ENCODE measurements at regions not wholly inside any gene's neighbourhood (a gene's known extent, or its start where the extent isn't known, plus 50 kb on each side); places are given as distances from the start of the nearest gene placed in this dataset.

DNA sequence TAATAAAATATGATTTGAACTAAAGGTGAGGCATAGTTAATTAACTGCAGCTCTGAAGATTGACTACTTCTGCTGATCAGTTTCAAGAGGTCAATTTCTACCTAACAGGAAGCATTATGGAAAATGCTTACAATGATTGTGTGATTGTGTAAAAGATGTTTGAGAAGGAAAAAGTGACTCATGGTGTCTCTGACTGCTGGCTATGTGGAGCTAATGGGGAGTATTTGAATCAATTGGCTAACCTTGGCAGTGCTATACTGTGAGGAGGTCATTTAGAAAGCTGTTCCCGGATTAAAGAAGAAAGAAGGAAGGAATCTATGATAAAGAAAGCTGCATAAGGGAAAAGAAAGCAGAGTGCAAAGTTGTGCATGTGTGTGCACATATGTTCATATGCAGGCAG lies 376.5 kb downstream of the ADGRL2 start:
- no peak overlapping the region for H3K27ac ChIP-seq (ENCODE audit: low read depth in 2 of 2, low read length in 2 of 2)
- no peaks in the 10 kb centered on the region for H3K36me3 ChIP-seq (ENCODE audit: control insufficient read depth in 2 of 3, insufficient read depth in 3 of 3, low read length in 3 of 3)
- no peaks in the 10 kb centered on the region for H3K27me3 ChIP-seq (ENCODE audit: control insufficient read depth, insufficient read depth, low read length)
- TF ChIP-seq, protein P1, sequence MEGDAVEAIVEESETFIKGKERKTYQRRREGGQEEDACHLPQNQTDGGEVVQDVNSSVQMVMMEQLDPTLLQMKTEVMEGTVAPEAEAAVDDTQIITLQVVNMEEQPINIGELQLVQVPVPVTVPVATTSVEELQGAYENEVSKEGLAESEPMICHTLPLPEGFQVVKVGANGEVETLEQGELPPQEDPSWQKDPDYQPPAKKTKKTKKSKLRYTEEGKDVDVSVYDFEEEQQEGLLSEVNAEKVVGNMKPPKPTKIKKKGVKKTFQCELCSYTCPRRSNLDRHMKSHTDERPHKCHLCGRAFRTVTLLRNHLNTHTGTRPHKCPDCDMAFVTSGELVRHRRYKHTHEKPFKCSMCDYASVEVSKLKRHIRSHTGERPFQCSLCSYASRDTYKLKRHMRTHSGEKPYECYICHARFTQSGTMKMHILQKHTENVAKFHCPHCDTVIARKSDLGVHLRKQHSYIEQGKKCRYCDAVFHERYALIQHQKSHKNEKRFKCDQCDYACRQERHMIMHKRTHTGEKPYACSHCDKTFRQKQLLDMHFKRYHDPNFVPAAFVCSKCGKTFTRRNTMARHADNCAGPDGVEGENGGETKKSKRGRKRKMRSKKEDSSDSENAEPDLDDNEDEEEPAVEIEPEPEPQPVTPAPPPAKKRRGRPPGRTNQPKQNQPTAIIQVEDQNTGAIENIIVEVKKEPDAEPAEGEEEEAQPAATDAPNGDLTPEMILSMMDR (IDR thresholded peaks at IDR 0.05; ENCODE audit: borderline replicate concordance, extremely low read depth, insufficient read depth), result no peak
- no peak overlapping the region for H3K4me3 ChIP-seq (ENCODE audit: low read length in 3 of 3)
- H3K9ac ChIP-seq (ENCODE audit: low read length in 3 of 3), result no peak overlapping the region
- intact Hi-C loops (cut with DNase I), result no loop called here
- DNase-seq (no peak), FAIRE-seq (no peak)
- H3K4me1 ChIP-seq (ENCODE audit: control insufficient read depth in 2 of 3, insufficient read depth in 2 of 3, low read depth in 1 of 3, low read length in 3 of 3), result no peaks in the 10 kb centered on the region
- no peaks in the 10 kb centered on the region for H3K9me3 ChIP-seq (ENCODE audit: control insufficient read depth in 2 of 3, insufficient read depth in 1 of 3, low read length in 3 of 3)

DNA sequence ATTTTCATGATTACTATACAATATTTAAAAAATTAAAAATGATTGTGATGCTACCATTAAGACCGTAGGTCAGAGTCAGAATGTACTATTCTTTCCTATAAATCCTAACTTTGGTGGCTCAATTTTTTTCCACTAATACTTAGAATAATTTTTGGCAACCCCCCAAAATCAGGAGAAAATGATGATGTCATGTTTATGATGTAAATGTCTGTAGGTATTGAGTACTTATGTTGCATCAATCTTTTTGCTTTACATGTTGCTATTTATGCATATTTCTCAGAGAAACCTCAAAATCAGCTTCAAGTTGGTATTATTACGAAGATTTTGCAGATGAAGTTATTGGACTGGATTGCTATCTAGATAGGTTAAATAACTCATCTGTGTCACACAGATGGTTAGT lies 371.2 kb downstream of the ADGRL2 start:
- H3K9ac ChIP-seq (ENCODE audit: low read length in 3 of 3), result no peak overlapping the region
- H3K27ac ChIP-seq (ENCODE audit: low read depth in 2 of 2, low read length in 2 of 2), result no peak overlapping the region
- TF ChIP-seq, protein P1 (IDR thresholded peaks at IDR 0.05; ENCODE audit: borderline replicate concordance, extremely low read depth, insufficient read depth), result no peak
- H3K36me3 ChIP-seq (ENCODE audit: control insufficient read depth in 2 of 3, insufficient read depth in 3 of 3, low read length in 3 of 3), result no peaks in the 10 kb centered on the region
- FAIRE-seq (no peak), DNase-seq (no peak)
- no peaks in the 10 kb centered on the region for H3K27me3 ChIP-seq (ENCODE audit: control insufficient read depth, insufficient read depth, low read length)
- no peaks in the 10 kb centered on the region for H3K4me1 ChIP-seq (ENCODE audit: control insufficient read depth in 2 of 3, insufficient read depth in 2 of 3, low read depth in 1 of 3, low read length in 3 of 3)
- no peaks in the 10 kb centered on the region for H3K9me3 ChIP-seq (ENCODE audit: control insufficient read depth in 2 of 3, insufficient read depth in 1 of 3, low read length in 3 of 3)
- H3K4me3 ChIP-seq (ENCODE audit: low read length in 3 of 3), result no peak overlapping the region
- intact Hi-C loops (cut with DNase I), result no loop called here

DNA sequence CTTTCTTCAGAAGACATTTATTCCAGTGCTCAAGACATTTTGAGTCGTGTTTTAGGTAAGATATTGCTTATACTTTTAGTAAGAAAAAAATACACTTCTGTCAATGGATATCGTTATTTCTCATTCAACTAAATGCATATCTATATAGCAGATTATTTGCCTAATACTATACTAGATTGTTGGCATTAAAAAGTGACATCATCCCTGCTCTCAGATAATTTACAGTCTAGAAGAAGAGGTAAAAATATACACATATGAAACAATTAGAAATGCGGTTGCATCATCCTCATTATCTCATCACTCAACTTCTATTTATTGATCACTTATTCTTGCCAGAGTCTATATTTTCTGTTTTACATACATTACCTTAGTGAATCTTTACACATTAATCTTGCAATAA lies 367.7 kb downstream of the ADGRL2 start:
- H3K36me3 ChIP-seq (ENCODE audit: control insufficient read depth in 2 of 3, insufficient read depth in 3 of 3, low read length in 3 of 3), result no peaks in the 10 kb centered on the region

More for the DNA sequence above, 367.7 kb downstream of the ADGRL2 start:
- no peak overlapping the region for H3K4me3 ChIP-seq (ENCODE audit: low read length in 3 of 3)
- TF ChIP-seq, protein P1 (IDR thresholded peaks at IDR 0.05; ENCODE audit: borderline replicate concordance, extremely low read depth, insufficient read depth), result no peak
- no peaks in the 10 kb centered on the region for H3K4me1 ChIP-seq (ENCODE audit: control insufficient read depth in 2 of 3, insufficient read depth in 2 of 3, low read depth in 1 of 3, low read length in 3 of 3)
- DNase-seq (no peak), FAIRE-seq (no peak)
- intact Hi-C loops (cut with DNase I), result no loop called here
- H3K9ac ChIP-seq (ENCODE audit: low read length in 3 of 3), result no peak overlapping the region
- no peaks in the 10 kb centered on the region for H3K27me3 ChIP-seq (ENCODE audit: control insufficient read depth, insufficient read depth, low read length)
- H3K9me3 ChIP-seq (ENCODE audit: control insufficient read depth in 2 of 3, insufficient read depth in 1 of 3, low read length in 3 of 3), result no peaks in the 10 kb centered on the region
- no peak overlapping the region for H3K27ac ChIP-seq (ENCODE audit: low read depth in 2 of 2, low read length in 2 of 2)
